WTC11 (cell line): ENCODE measurements at regions not wholly inside any gene's neighbourhood (a gene's known extent, or its start where the extent isn't known, plus 50 kb on each side); places are given as distances from the start of the nearest gene placed in this dataset.

Experiments
- ATAC-seq: fragments of 200-7000 bp; cut with Tn5 transposase; 2 replicates; pipeline ENCODE4 v1.10.0; 2021; ENCODE audit warnings: mild to moderate bottlenecking, moderate library complexity
- CTCF ChIA-PET: fragments of 300-600 bp; sonication (Branson Sonifier 250); formaldehyde crosslinking; loops from one replicate; lab custom pipeline; 2021; ENCODE audit warnings: antibody characterized with exemption; lab: Charles Lee
- POLR2A ChIA-PET: fragments of 350-600 bp; sonication (Branson Sonifier 250); formaldehyde crosslinking; loops from one replicate; lab custom pipeline; 2021; ENCODE audit warnings: antibody characterized with exemption; lab: Charles Lee
- DNase-seq: peaks from one replicate; pipeline ENCODE4 v3.0.0; 2021; ENCODE audit warnings: low spot score
- H3K27ac Mint-ChIP-seq: 2 replicates; pipeline ENCODE4 v1.8.0; 2021; ENCODE audit warnings: mixed read lengths
- H3K27me3 Mint-ChIP-seq: 2 replicates; pipeline ENCODE4 v1.8.0; 2021; ENCODE audit warnings: low read depth, mild to moderate bottlenecking, moderate library complexity, mixed read lengths
- H3K36me3 Mint-ChIP-seq: 2 replicates; pipeline ENCODE4 v1.8.0; 2021; ENCODE audit warnings: mixed read lengths
- H3K4me1 Mint-ChIP-seq: 2 replicates; pipeline ENCODE4 v1.8.0; 2022; ENCODE audit warnings: mixed read lengths
- H3K4me3 Mint-ChIP-seq: 2 replicates; pipeline ENCODE4 v1.8.0; 2021; ENCODE audit warnings: mild to moderate bottlenecking, moderate library complexity, mixed read lengths
- H3K9me3 Mint-ChIP-seq: 2 replicates; pipeline ENCODE4 v1.8.0; 2021; ENCODE audit warnings: mixed read lengths
- CREM ChIP-seq: sonication (generic); formaldehyde crosslinking; IDR thresholded peaks from 2 replicates; pipeline ENCODE4 v1.8.1; 2022; ENCODE audit warnings: mild to moderate bottlenecking, missing genetic modification reagents, moderate library complexity
- FOXK1 ChIP-seq: sonication (generic); formaldehyde crosslinking; IDR thresholded peaks from 2 replicates; pipeline ENCODE4 v1.8.0; 2022; ENCODE audit warnings: mild to moderate bottlenecking, moderate library complexity, missing genetic modification reagents
- FOXP1 ChIP-seq: sonication (generic); formaldehyde crosslinking; IDR thresholded peaks from 2 replicates; pipeline ENCODE4 v1.8.0; 2022; ENCODE audit warnings: missing genetic modification reagents, mild to moderate bottlenecking, moderate library complexity, borderline replicate concordance
- GRHL2 ChIP-seq: fragments of 250-450 bp; sonication (Bioruptor Pico); IDR thresholded peaks from 2 replicates; pipeline ENCODE4 v1.8.0; 2022; ENCODE audit warnings: mild to moderate bottlenecking, moderate library complexity; ENCODE audit not compliant: insufficient replicate concordance, severe bottlenecking
- JUN ChIP-seq: sonication (generic); formaldehyde crosslinking; IDR thresholded peaks from 2 replicates; pipeline ENCODE4 v1.8.0; 2023; ENCODE audit warnings: mild to moderate bottlenecking, missing genetic modification reagents
- KAT7 ChIP-seq: sonication (generic); formaldehyde crosslinking; IDR thresholded peaks from 2 replicates; pipeline ENCODE4 v1.8.1; 2023; ENCODE audit warnings: missing genetic modification reagents, mild to moderate bottlenecking, borderline replicate concordance
- MYBL2 ChIP-seq: sonication (generic); formaldehyde crosslinking; IDR thresholded peaks from 2 replicates; pipeline ENCODE4 v1.8.1; 2023; ENCODE audit warnings: mild to moderate bottlenecking, moderate library complexity, missing genetic modification reagents
- NFATC4 ChIP-seq: fragments of 250-450 bp; sonication (Bioruptor Pico); IDR thresholded peaks from 2 replicates; pipeline ENCODE4 v1.9.0; 2021; ENCODE audit warnings: mild to moderate bottlenecking
- NR2C2 ChIP-seq: sonication (generic); formaldehyde crosslinking; IDR thresholded peaks from 2 replicates; pipeline ENCODE4 v1.8.0; 2022; ENCODE audit warnings: mild to moderate bottlenecking, missing genetic modification reagents
- PRDM15 ChIP-seq: sonication (generic); formaldehyde crosslinking; IDR thresholded peaks from 2 replicates; pipeline ENCODE4 v1.8.0; 2022; ENCODE audit warnings: missing genetic modification reagents
- PRRX2 ChIP-seq: fragments of 250-450 bp; sonication (Bioruptor Pico); IDR thresholded peaks from 2 replicates; pipeline ENCODE4 v1.8.0; 2021; ENCODE audit warnings: mild to moderate bottlenecking
- RELA ChIP-seq: sonication (generic); formaldehyde crosslinking; IDR thresholded peaks from 2 replicates; pipeline ENCODE4 v1.8.1; 2022; ENCODE audit warnings: missing genetic modification reagents, mild to moderate bottlenecking, borderline replicate concordance
- SMAD4 ChIP-seq: sonication (generic); formaldehyde crosslinking; IDR thresholded peaks from 2 replicates; pipeline ENCODE4 v1.8.0; 2022; ENCODE audit warnings: mild to moderate bottlenecking, missing genetic modification reagents
- USF1 ChIP-seq: sonication (generic); formaldehyde crosslinking; IDR thresholded peaks from 2 replicates; pipeline ENCODE4 v1.8.0; 2022; ENCODE audit warnings: mild to moderate bottlenecking, missing genetic modification reagents
- ZBTB21 ChIP-seq: sonication (generic); formaldehyde crosslinking; IDR thresholded peaks from 2 replicates; pipeline ENCODE4 v1.8.1; 2023; ENCODE audit warnings: mild to moderate bottlenecking, missing genetic modification reagents, borderline replicate concordance
- ZNF219 ChIP-seq: sonication (generic); formaldehyde crosslinking; IDR thresholded peaks from 2 replicates; pipeline ENCODE4 v1.8.0; 2023; ENCODE audit warnings: missing genetic modification reagents, mild to moderate bottlenecking, borderline replicate concordance
- ZNF263 ChIP-seq: sonication (generic); formaldehyde crosslinking; IDR thresholded peaks from 2 replicates; pipeline ENCODE4 v1.8.1; 2022; ENCODE audit warnings: low read depth, mild to moderate bottlenecking, moderate library complexity, missing genetic modification reagents
- ZNF416 ChIP-seq: fragments of 250-450 bp; sonication (Bioruptor Pico); IDR thresholded peaks from 2 replicates; pipeline ENCODE4 v1.9.0; 2021; ENCODE audit warnings: mild to moderate bottlenecking, inconsistent platforms
- ZNF425 ChIP-seq: fragments of 250-450 bp; sonication (Bioruptor Pico); conservative IDR thresholded peaks from 2 replicates; pipeline ENCODE4 v1.9.0; 2021; ENCODE audit warnings: mild to moderate bottlenecking
- ZNF671 ChIP-seq: fragments of 250-450 bp; sonication (Bioruptor Pico); IDR thresholded peaks from 2 replicates; pipeline ENCODE4 v1.8.0; 2021; ENCODE audit warnings: mild to moderate bottlenecking
- TF ChIP-seq, protein P1 (sequence below): sonication (generic); formaldehyde crosslinking; IDR thresholded peaks from 2 replicates; pipeline ENCODE4 v1.8.1; 2023; ENCODE audit warnings: mild to moderate bottlenecking, missing genetic modification reagents
- TF ChIP-seq, protein P2 (sequence below): fragments of 250-450 bp; sonication (Bioruptor Pico); IDR thresholded peaks from 2 replicates; pipeline ENCODE4 v1.9.0; 2021; ENCODE audit warnings: mild to moderate bottlenecking, borderline replicate concordance
- TF ChIP-seq, protein P3 (sequence below): fragments of 250-450 bp; sonication (Bioruptor Pico); IDR thresholded peaks from 2 replicates; pipeline ENCODE4 v1.9.0; 2021; ENCODE audit warnings: moderate library complexity, mild to moderate bottlenecking, inconsistent platforms, borderline replicate concordance

DNA sequence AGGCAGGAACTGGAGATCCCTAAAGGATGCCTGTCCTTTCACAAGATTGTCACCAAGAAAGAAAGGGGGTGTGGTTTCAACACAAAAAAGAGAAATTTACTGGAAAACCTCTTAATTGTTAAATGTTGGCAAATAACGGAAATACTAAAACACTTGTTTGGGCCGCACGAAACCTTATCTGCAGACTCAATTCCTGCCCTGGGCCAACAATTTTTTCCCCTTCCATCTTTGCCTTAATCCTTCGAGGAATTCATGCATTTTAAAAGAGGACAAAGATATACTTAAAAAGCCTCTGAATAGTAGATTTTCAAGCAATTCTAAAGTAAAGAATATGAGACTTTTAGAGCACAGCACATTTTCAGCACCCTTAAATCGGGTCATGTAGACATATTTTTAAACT, 366.2 kb downstream of the DUSP6 start (continued):
- TF ChIP-seq PRDM15 (CRISPR knock-in tag) (no peak), ZNF671 (CRISPR knock-in tag) (no peak), NFATC4 (no peak), GRHL2 (CRISPR knock-in tag) (no peak), SMAD4 (no peak), ZBTB21 (CRISPR knock-in tag) (no peak)

DNA sequence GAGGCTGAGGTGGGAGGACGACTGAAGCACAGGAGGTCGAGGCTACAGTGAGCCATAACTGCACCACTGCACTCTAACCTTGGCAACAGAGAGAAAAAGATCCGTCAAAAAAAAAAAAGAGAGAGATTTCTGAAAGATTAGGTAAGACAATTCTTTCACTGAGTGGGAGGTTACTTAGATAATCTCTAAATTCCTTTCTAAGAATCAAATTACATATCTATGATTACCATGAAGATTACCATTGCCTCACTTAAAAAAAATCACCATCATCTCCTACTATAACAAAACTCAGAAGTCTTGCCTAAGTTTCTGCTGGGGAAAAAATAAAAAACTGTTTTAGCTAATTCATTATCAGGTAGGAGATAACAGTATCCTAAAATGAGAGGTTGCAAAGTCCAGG, 366.7 kb downstream of the DUSP6 start:
- TF ChIP-seq FOXP1 (CRISPR knock-in tag): no peak
- TF ChIP-seq JUN: no peak
- no peak for TF ChIP-seq ZNF219
- TF ChIP-seq CREM (CRISPR knock-in tag): no peak
- TF ChIP-seq, protein P1, sequence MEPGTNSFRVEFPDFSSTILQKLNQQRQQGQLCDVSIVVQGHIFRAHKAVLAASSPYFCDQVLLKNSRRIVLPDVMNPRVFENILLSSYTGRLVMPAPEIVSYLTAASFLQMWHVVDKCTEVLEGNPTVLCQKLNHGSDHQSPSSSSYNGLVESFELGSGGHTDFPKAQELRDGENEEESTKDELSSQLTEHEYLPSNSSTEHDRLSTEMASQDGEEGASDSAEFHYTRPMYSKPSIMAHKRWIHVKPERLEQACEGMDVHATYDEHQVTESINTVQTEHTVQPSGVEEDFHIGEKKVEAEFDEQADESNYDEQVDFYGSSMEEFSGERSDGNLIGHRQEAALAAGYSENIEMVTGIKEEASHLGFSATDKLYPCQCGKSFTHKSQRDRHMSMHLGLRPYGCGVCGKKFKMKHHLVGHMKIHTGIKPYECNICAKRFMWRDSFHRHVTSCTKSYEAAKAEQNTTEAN: no peak
- no peak for TF ChIP-seq ZNF416
- TF ChIP-seq, protein P2, sequence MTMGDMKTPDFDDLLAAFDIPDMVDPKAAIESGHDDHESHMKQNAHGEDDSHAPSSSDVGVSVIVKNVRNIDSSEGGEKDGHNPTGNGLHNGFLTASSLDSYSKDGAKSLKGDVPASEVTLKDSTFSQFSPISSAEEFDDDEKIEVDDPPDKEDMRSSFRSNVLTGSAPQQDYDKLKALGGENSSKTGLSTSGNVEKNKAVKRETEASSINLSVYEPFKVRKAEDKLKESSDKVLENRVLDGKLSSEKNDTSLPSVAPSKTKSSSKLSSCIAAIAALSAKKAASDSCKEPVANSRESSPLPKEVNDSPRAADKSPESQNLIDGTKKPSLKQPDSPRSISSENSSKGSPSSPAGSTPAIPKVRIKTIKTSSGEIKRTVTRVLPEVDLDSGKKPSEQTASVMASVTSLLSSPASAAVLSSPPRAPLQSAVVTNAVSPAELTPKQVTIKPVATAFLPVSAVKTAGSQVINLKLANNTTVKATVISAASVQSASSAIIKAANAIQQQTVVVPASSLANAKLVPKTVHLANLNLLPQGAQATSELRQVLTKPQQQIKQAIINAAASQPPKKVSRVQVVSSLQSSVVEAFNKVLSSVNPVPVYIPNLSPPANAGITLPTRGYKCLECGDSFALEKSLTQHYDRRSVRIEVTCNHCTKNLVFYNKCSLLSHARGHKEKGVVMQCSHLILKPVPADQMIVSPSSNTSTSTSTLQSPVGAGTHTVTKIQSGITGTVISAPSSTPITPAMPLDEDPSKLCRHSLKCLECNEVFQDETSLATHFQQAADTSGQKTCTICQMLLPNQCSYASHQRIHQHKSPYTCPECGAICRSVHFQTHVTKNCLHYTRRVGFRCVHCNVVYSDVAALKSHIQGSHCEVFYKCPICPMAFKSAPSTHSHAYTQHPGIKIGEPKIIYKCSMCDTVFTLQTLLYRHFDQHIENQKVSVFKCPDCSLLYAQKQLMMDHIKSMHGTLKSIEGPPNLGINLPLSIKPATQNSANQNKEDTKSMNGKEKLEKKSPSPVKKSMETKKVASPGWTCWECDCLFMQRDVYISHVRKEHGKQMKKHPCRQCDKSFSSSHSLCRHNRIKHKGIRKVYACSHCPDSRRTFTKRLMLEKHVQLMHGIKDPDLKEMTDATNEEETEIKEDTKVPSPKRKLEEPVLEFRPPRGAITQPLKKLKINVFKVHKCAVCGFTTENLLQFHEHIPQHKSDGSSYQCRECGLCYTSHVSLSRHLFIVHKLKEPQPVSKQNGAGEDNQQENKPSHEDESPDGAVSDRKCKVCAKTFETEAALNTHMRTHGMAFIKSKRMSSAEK (CRISPR knock-in tag): no peak
- ChIA-PET CTCF (no interaction called here), POLR2A (interaction anchor here (0.7 kb wide), 1 partner anchor 65 kb away, joined by 7 read pairs; no protein-coding TSS in a partner anchor)
- ATAC-seq (no peak), DNase-seq (no peak)
- H3K27ac Mint-ChIP-seq: no peak overlapping the region
- no peaks in the 10 kb centered on the region for H3K27me3 Mint-ChIP-seq
- 0 out of 2 replicates have a peak, but pooled peaks cover 3% of the 10 kb centered on the region for H3K9me3 Mint-ChIP-seq
- no peak overlapping the region for H3K4me3 Mint-ChIP-seq
- H3K36me3 Mint-ChIP-seq: no peaks in the 10 kb centered on the region
- H3K4me1 Mint-ChIP-seq: peaks cover 15% of the 10 kb centered on the region

GRCh38 chr12:88985011-88985410, 367.3 kb downstream of the DUSP6 start:
- Mint-ChIP-seq H3K27me3 (no peaks in the 10 kb centered on the region), H3K4me1 (peaks cover 15% of the 10 kb centered on the region), H3K4me3 (no peak overlapping the region), H3K27ac (no peak overlapping the region), H3K36me3 (no peaks in the 10 kb centered on the region), H3K9me3 (0 out of 2 replicates have a peak, but pooled peaks cover 3% of the 10 kb centered on the region)
- DNase-seq (no peak), ATAC-seq (no peak)
- CTCF ChIA-PET: no interaction called here
- POLR2A ChIA-PET: no interaction called here
- TF ChIP-seq USF1 (CRISPR knock-in tag) (no peak), RELA (CRISPR knock-in tag) (no peak), FOXK1 (no peak), ZNF425 (CRISPR knock-in tag) (no peak), CREM (CRISPR knock-in tag) (no peak), ZBTB21 (CRISPR knock-in tag) (no peak), PRRX2 (CRISPR knock-in tag) (no peak), ZNF263 (CRISPR knock-in tag) (no peak), KAT7 (no peak), NR2C2 (CRISPR knock-in tag) (no peak), MYBL2 (CRISPR knock-in tag) (no peak)
- TF ChIP-seq, protein P3, sequence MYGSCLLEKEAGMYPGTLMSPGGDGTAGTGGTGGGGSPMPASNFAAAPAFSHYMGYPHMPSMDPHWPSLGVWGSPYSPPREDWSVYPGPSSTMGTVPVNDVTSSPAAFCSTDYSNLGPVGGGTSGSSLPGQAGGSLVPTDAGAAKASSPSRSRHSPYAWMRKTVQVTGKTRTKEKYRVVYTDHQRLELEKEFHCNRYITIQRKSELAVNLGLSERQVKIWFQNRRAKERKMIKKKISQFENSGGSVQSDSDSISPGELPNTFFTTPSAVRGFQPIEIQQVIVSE (CRISPR knock-in tag): no peak
